ENCODE measurements at regions not wholly inside any gene's neighbourhood (a gene's known extent, or its start where the extent isn't known, plus 50 kb on each side); places are given as distances from the start of the nearest gene placed in this dataset.

DNA sequence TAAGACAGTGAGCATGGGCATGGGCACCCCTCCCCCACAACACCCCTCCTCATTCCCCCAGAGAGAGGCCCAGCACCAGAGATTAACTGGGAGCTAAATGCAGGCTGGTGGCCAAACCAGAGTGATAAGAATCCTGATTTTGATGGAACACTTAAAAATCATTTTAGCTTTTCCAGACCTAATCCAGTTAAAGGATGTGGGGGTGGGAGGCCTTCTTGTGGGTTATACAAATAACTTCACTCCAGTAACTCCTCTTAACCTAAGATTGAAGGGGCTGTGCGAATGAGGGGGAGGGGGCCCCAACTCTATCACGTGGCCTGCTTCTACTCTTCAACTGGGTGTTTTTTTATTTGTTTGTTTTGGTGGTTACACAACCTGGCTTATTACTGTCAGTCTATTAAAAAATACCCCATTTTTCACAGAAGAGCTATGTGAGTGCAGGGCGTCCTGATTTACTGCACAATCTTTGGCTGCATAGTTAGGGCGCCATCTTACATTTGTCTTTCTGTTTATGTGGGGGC is 398.1 kb upstream of the LYPLAL1 start:
- DNase-seq (ENCODE audit: extremely low read depth in 1 of 4, low spot score in 3 of 4) (no peak), FAIRE-seq (no peak), ATAC-seq (no peak)
- H3K79me2 ChIP-seq (ENCODE audit: control insufficient read depth, insufficient read depth, low read length), result no peaks in the 10 kb centered on the region
- in situ Hi-C loops (cut with MboI) (no loop called here), intact Hi-C loops (cut with micrococcal nuclease) (no loop called here)
- H3K27me3 ChIP-seq (ENCODE audit: control insufficient read depth in 2 of 2, insufficient read depth in 2 of 2, low read length in 2 of 2), result no peaks in the 10 kb centered on the region
- BruUV-seq (replicated peaks), result no TSS peak
- H4K20me1 ChIP-seq (replicated peaks; ENCODE audit: control insufficient read depth, insufficient read depth, low read length), result no peaks in the 10 kb centered on the region
- H3K9ac ChIP-seq (ENCODE audit: insufficient read depth in 1 of 2, low read depth in 2 of 2, low read length in 2 of 2), result no peak overlapping the region
- WGBS (ENCODE audit: insufficient coverage, low coverage, missing lambda C conversion rate), result 0% methylated on average over 4 of the region's 4 CpGs
- no peaks in the 10 kb centered on the region; the same call in 1 of the 2 replicates for H3K9me3 ChIP-seq (replicated peaks; ENCODE audit: control insufficient read depth, insufficient read depth, low read depth, low read length)
- no peaks in the 10 kb centered on the region for H3K36me3 ChIP-seq (ENCODE audit: control insufficient read depth, insufficient read depth, low read length)
- H3K27ac ChIP-seq (ENCODE audit: extremely low read depth, low read depth, low read length), result no peak overlapping the region
- H3K4me3 ChIP-seq, result no peak overlapping the region
- ChIA-PET CTCF (ENCODE audit: low intra/inter-chr PET ratio) (interaction anchor here (0.5 kb wide), 1 partner anchor 65 kb away, joined by 3 read pairs; no protein-coding TSS in a partner anchor), POLR2A (no interaction called here)
- H2AFZ ChIP-seq (ENCODE audit: low read depth, low read length), result no peak overlapping the region
- no peaks in the 10 kb centered on the region for H3K9me1 ChIP-seq (ENCODE audit: control insufficient read depth, insufficient read depth, low read length)
- H3K4me2 ChIP-seq (ENCODE audit: insufficient read depth, low read length), result no peak overlapping the region
- H3K4me1 ChIP-seq (replicated peaks in 1 of 2; ENCODE audit: control insufficient read depth in 2 of 2, insufficient read depth in 2 of 2, low read length in 2 of 2), result no peaks in the 10 kb centered on the region
- TF ChIP-seq HCFC1 (IDR thresholded peaks at IDR 0.05; ENCODE audit: low read depth, low read length) (no peak), JUNB (CRISPR knock-in tag; conservative IDR thresholded peaks at IDR 0.05) (no peak), CHAMP1 (IDR thresholded peaks at IDR 0.05) (no peak), TEAD2 (tag; IDR thresholded peaks at IDR 0.05) (no peak), HIVEP1 (CRISPR knock-in tag; IDR thresholded peaks at IDR 0.05) (no peak), ZNF232 (CRISPR knock-in tag; IDR thresholded peaks at IDR 0.05) (no peak), JUN (IDR thresholded peaks at IDR 0.05; ENCODE audit: borderline replicate concordance, low read depth, low read length) (no peak), JUN (CRISPR knock-in tag; IDR thresholded peaks at IDR 0.05; ENCODE audit: borderline replicate concordance) (no peak), CBX3 (IDR thresholded peaks at IDR 0.05; ENCODE audit: borderline replicate concordance in 1 of 2, low read length in 2 of 2) (no peak), MYC (IDR thresholded peaks at IDR 0.05; ENCODE audit: low read depth, low read length) (no peak), MYC (CRISPR knock-in tag; IDR thresholded peaks at IDR 0.05; ENCODE audit: borderline replicate concordance, low read depth) (no peak), NFYB (IDR thresholded peaks at IDR 0.05; ENCODE audit: extremely low read depth, insufficient read length) (no peak), HDAC6 (IDR thresholded peaks at IDR 0.05; ENCODE audit: low read depth, low read length) (no peak), NUFIP1 (IDR thresholded peaks at IDR 0.05; ENCODE audit: partially characterized antibody) (no peak), TCFL5 (CRISPR knock-in tag; conservative IDR thresholded peaks at IDR 0.05) (no peak), SREBF1 (IDR thresholded peaks at IDR 0.05; ENCODE audit: borderline replicate concordance, low read depth, low read length) (no peak), CUX1 (CRISPR knock-in tag; IDR thresholded peaks at IDR 0.05) (no peak), ZC3H8 (IDR thresholded peaks at IDR 0.05) (no peak)
